ENCODE measurements at regions not wholly inside any gene's neighbourhood (a gene's known extent, or its start where the extent isn't known, plus 50 kb on each side); places are given as distances from the start of the nearest gene placed in this dataset.

GRCh38 chr15:72967397-72967796, 84.9 kb upstream of the NEO1 start:
- no peaks in the 10 kb centered on the region for H3K27me3 ChIP-seq (ENCODE audit: insufficient read depth, low read length)
- H3K4me1 ChIP-seq (ENCODE audit: insufficient read depth, low read length), result no peaks in the 10 kb centered on the region
- H2BK20ac ChIP-seq (ENCODE audit: low read depth, low read length, poor library complexity, severe bottlenecking), result no peak overlapping the region
- H3K23me2 ChIP-seq (ENCODE audit: insufficient read length, low read depth, low read length, poor library complexity, severe bottlenecking), result no peaks in the 10 kb centered on the region
- H3K9ac ChIP-seq (ENCODE audit: extremely low read depth, insufficient read length, low read length), result no peak overlapping the region
- no peaks in the 10 kb centered on the region for H4K20me1 ChIP-seq (ENCODE audit: control insufficient read depth, insufficient read depth, insufficient read length)
- no peak overlapping the region for H2AK5ac ChIP-seq (ENCODE audit: insufficient read length, low read length)
- peaks cover 12 to 23% of the 10 kb centered on the region in 2 experiments for H3K9me3 Mint-ChIP-seq
- peaks cover 3% of the 10 kb centered on the region in 2 experiments; a peak in 1 of 4 replicates for H3K4me1 Mint-ChIP-seq
- no peak overlapping the region for H3K4me3 Mint-ChIP-seq
- H3T11ph ChIP-seq (ENCODE audit: low read length), result no peak overlapping the region
- no peaks in the 10 kb centered on the region for H3K79me1 ChIP-seq (ENCODE audit: insufficient read depth, low read depth, low read length, poor library complexity, severe bottlenecking)
- H3K4me2 ChIP-seq (ENCODE audit: insufficient read depth, insufficient read length, low read length), result no peak overlapping the region
- no peak for DNase-seq
- no peak overlapping the region for H2BK12ac ChIP-seq (ENCODE audit: insufficient read length, low read depth, low read length)
- H3K27ac ChIP-seq (ENCODE audit: insufficient read length, low read depth, low read length), result no peak overlapping the region
- no peak overlapping the region for H3K23ac ChIP-seq (ENCODE audit: insufficient read length, low read depth, low read length)
- WGBS (ENCODE audit: extremely low coverage, insufficient read length, low lambda C conversion rate), result no CpG with 5 or more reads among the region's 3 CpGs
- H4K5ac ChIP-seq (ENCODE audit: insufficient read length, low read depth, low read length), result no peak overlapping the region
- no peak overlapping the region for H4K91ac ChIP-seq (ENCODE audit: insufficient read length, low read depth, low read length)
- no peak overlapping the region for H2BK5ac ChIP-seq (ENCODE audit: insufficient read length, low read length)
- no peak overlapping the region for H3K18ac ChIP-seq (ENCODE audit: insufficient read length, low read depth, low read length)
- H2BK15ac ChIP-seq (ENCODE audit: low read depth, low read length), result no peak overlapping the region
- H3K27me3 Mint-ChIP-seq (ENCODE audit: low read depth), result peaks cover 4% of the 10 kb centered on the region
- H4K8ac ChIP-seq (replicated peaks; ENCODE audit: insufficient read length, low read depth, low read length), result no peak overlapping the region
- no peaks in the 10 kb centered on the region for H3K9me3 ChIP-seq (ENCODE audit: control insufficient read depth, low read depth, low read length)
- H3K14ac ChIP-seq (ENCODE audit: insufficient read depth, low read length), result no peak overlapping the region
- no peak overlapping the region for H2AFZ ChIP-seq (ENCODE audit: low read length)
- no peak overlapping the region for H3K56ac ChIP-seq (ENCODE audit: insufficient read length, low read depth, low read length)
- H3K79me2 ChIP-seq (ENCODE audit: insufficient read depth, low read length), result no peaks in the 10 kb centered on the region
- H3K27ac Mint-ChIP-seq, result no peak overlapping the region
- H2BK120ac ChIP-seq (ENCODE audit: low read depth, low read length, poor library complexity, severe bottlenecking), result no peak overlapping the region
- peaks cover 2 to 5% (median 5%) of the 10 kb centered on the region in 3 experiments; a peak in 6 of 7 replicates for H3K36me3 Mint-ChIP-seq (ENCODE audit: insufficient read depth in 1 of 3, low read depth in 3 of 3)
- no peak for TF ChIP-seq CTCF (conservative IDR thresholded peaks at IDR 0.05)
- no peak overlapping the region for H3K4ac ChIP-seq (ENCODE audit: low read depth, low read length)
